ENCODE measurements at regions not wholly inside any gene's neighbourhood (a gene's known extent, or its start where the extent isn't known, plus 50 kb on each side); places are given as distances from the start of the nearest gene placed in this dataset.

- Histone ChIP-seq H3K79me2 (ENCODE audit: low read length) (no peaks in the 10 kb centered on the region), H3K27ac (ENCODE audit: low read length) (no peak overlapping the region), H4K20me1 (ENCODE audit: low read length) (no peaks in the 10 kb centered on the region), H3K36me3 (ENCODE audit: low read depth, low read length) (no peaks in the 10 kb centered on the region), H3K4me3 (ENCODE audit: low read length) (no peak overlapping the region), H2AFZ (ENCODE audit: low read length) (no peak overlapping the region), H3K9me3 (ENCODE audit: low read length) (no peaks in the 10 kb centered on the region), H3K4me2 (ENCODE audit: low read length) (no peak overlapping the region), H3K4me1 (ENCODE audit: insufficient read depth, low read length) (no peaks in the 10 kb centered on the region), H3K27me3 (ENCODE audit: low read length) (peaks cover 72% of the 10 kb centered on the region), H3K9ac (ENCODE audit: low read length) (no peak overlapping the region), H3F3A (ENCODE audit: low read length, unreplicated experiment) (no peaks in the 10 kb centered on the region), H3K9me2 (replicated peaks; ENCODE audit: low read length) (no peaks in the 10 kb centered on the region)
- DNase-seq: no peak
- no peak for ATAC-seq
- CTCF ChIA-PET: no interaction called here
- BruUV-seq (replicated peaks): no TSS peak
- TF ChIP-seq EZH2phosphoT487 (IDR thresholded peaks at IDR 0.05; ENCODE audit: borderline replicate concordance, low read length): no peak
- no peak for TF ChIP-seq EZH2 (IDR thresholded peaks at IDR 0.05; ENCODE audit: low read length, unreplicated experiment)
- TF ChIP-seq CTCF (conservative IDR thresholded peaks at IDR 0.05; ENCODE audit: low read depth, low read length): no peak
- intact Hi-C loops (cut with micrococcal nuclease): no loop called here
- POLR2A ChIA-PET (ENCODE audit: unreplicated experiment): no interaction called here
Measured at GRCh38 chr7:32428546-32428945, 61.6 kb downstream of the LSM5 start.

GRCh38 chr7:32427769-32428291 is 62.4 kb downstream of the LSM5 start:
- H3K79me2 ChIP-seq (ENCODE audit: low read length): no peaks in the 10 kb centered on the region
- no TSS peak for BruUV-seq (replicated peaks)
- DNase-seq (peak; percentile 58), ATAC-seq (peak; percentile 89)
- H4K20me1 ChIP-seq (ENCODE audit: low read length): no peaks in the 10 kb centered on the region
- no peaks in the 10 kb centered on the region for H3K9me2 ChIP-seq (replicated peaks; ENCODE audit: low read length)
- ChIA-PET POLR2A (ENCODE audit: unreplicated experiment) (no interaction called here), CTCF (no interaction called here)
- intact Hi-C loops (cut with micrococcal nuclease): no loop called here
- H3K9ac ChIP-seq (ENCODE audit: low read length): no peak overlapping the region
- no peaks in the 10 kb centered on the region for H3K4me1 ChIP-seq (ENCODE audit: insufficient read depth, low read length)
- no peak overlapping the region for H2AFZ ChIP-seq (ENCODE audit: low read length)
- H3K36me3 ChIP-seq (ENCODE audit: low read depth, low read length): no peaks in the 10 kb centered on the region
- H3K4me3 ChIP-seq (ENCODE audit: low read length): no peak overlapping the region
- H3F3A ChIP-seq (ENCODE audit: low read length, unreplicated experiment): no peaks in the 10 kb centered on the region
- no peak overlapping the region for H3K27ac ChIP-seq (ENCODE audit: low read length)
- peaks cover 72% of the 10 kb centered on the region for H3K27me3 ChIP-seq (ENCODE audit: low read length)
- no peak overlapping the region for H3K4me2 ChIP-seq (ENCODE audit: low read length)
- TF ChIP-seq EZH2phosphoT487 (IDR thresholded peaks at IDR 0.05; ENCODE audit: borderline replicate concordance, low read length) (no peak), EZH2 (IDR thresholded peaks at IDR 0.05; ENCODE audit: low read length, unreplicated experiment) (no peak), CTCF (conservative IDR thresholded peaks at IDR 0.05; ENCODE audit: low read depth, low read length) (no peak)
- H3K9me3 ChIP-seq (ENCODE audit: low read length): no peaks in the 10 kb centered on the region

GRCh38 chr7:32416846-32417245 is 73.3 kb downstream of the LSM5 start:
- ATAC-seq (no peak), DNase-seq (no peak)
- TF ChIP-seq CTCF (conservative IDR thresholded peaks at IDR 0.05; ENCODE audit: low read depth, low read length): no peak
- no peak for TF ChIP-seq EZH2phosphoT487 (IDR thresholded peaks at IDR 0.05; ENCODE audit: borderline replicate concordance, low read length)
- TF ChIP-seq EZH2 (IDR thresholded peaks at IDR 0.05; ENCODE audit: low read length, unreplicated experiment): no peak
- BruUV-seq (replicated peaks): no TSS peak
- no peaks in the 10 kb centered on the region for H4K20me1 ChIP-seq (ENCODE audit: low read length)
- no peaks in the 10 kb centered on the region for H3K79me2 ChIP-seq (ENCODE audit: low read length)
- ChIA-PET POLR2A (ENCODE audit: unreplicated experiment) (no interaction called here), CTCF (no interaction called here)
- H3K4me2 ChIP-seq (ENCODE audit: low read length): no peak overlapping the region
- H3K27me3 ChIP-seq (ENCODE audit: low read length): peaks cover 81% of the 10 kb centered on the region
- no peaks in the 10 kb centered on the region for H3K9me2 ChIP-seq (replicated peaks; ENCODE audit: low read length)
- intact Hi-C loops (cut with micrococcal nuclease): no loop called here
- no peaks in the 10 kb centered on the region for H3K9me3 ChIP-seq (ENCODE audit: low read length)
- no peak overlapping the region for H3K27ac ChIP-seq (ENCODE audit: low read length)
- no peaks in the 10 kb centered on the region for H3K36me3 ChIP-seq (ENCODE audit: low read depth, low read length)
- no peak overlapping the region for H2AFZ ChIP-seq (ENCODE audit: low read length)
- no peaks in the 10 kb centered on the region for H3F3A ChIP-seq (ENCODE audit: low read length, unreplicated experiment)
- no peak overlapping the region for H3K9ac ChIP-seq (ENCODE audit: low read length)
- no peaks in the 10 kb centered on the region for H3K4me1 ChIP-seq (ENCODE audit: insufficient read depth, low read length)
- H3K4me3 ChIP-seq (ENCODE audit: low read length): no peak overlapping the region

Data from PC-3 (cell line).